ENCODE measurements at regions not wholly inside any gene's neighbourhood (a gene's known extent, or its start where the extent isn't known, plus 50 kb on each side); places are given as distances from the start of the nearest gene placed in this dataset.

DNA sequence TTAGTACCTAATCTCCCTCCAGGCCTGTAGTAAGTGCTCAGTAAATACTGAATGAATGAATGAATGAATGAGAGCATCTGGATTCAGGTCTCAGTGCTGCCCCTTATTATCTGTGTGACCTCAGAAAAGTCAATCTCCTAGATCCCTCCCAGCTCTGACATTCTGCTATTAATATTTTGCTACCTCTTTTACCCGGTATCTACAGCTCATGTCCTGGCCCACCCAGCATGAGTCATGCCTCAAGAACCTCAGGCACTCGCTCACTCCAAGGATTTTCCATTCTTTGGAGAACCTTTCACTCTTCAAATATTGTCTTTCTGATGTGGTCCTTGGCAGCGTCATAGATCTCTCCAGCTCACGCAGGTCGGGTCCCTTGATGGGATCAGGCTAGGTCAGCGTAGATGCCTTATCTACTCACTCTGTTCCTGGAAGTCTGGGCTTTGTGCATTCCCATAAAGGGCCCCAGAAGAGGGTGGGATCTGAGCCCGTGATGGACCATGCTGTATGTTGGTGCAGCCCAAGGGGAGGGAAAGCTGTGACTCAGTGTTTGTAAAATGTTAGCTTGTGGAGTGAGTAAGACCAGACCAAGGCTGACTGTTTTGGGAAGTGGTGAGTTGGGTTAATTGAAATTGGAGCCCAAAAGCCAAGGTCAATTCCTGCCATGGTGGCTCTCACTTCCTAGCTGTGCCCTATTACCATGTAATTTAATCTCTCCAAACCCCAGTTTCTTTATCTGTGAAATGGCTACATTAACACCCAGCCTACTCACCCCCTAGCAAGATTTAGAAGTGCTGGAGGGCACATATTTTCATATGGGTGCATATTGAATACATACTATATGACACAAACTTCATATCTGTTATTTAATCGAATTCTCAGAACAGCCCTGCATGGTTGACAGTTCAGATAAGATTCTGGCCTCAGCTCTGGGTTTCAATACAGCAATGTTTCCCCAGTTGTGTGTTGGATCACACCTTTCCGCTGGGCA is 214.1 kb upstream of the USP24 start:
- TF ChIP-seq CTCF (IDR thresholded peaks at IDR 0.05; ENCODE audit: low read length): no peak
- no peak for TF ChIP-seq EZH2 (IDR thresholded peaks at IDR 0.05; ENCODE audit: borderline replicate concordance, low read length)

GRCh38 chr1:55428231-55428630 is 213.1 kb upstream of the USP24 start:
- Histone ChIP-seq H3K79me2 (ENCODE audit: insufficient read depth, low read length) (no peaks in the 10 kb centered on the region), H3K9ac (ENCODE audit: low read length) (no peak overlapping the region), H3K27me3 (ENCODE audit: insufficient read depth, low read length) (no peaks in the 10 kb centered on the region; the same call in 1 of the 2 replicates), H2AFZ (ENCODE audit: low read length) (no peak overlapping the region), H4K20me1 (ENCODE audit: insufficient read depth, low read length) (no peaks in the 10 kb centered on the region), H3K36me3 (ENCODE audit: insufficient read depth, low read length) (no peaks in the 10 kb centered on the region), H3K9me3 (ENCODE audit: low read length) (no peaks in the 10 kb centered on the region), H3K9me2 (ENCODE audit: low read depth, low read length) (no peaks in the 10 kb centered on the region), H3K4me1 (ENCODE audit: insufficient read depth, low read length, severe bottlenecking) (no peaks in the 10 kb centered on the region), H3K4me2 (ENCODE audit: low read length) (no peak overlapping the region), H3K4me3 (ENCODE audit: low read depth, low read length, poor library complexity, severe bottlenecking) (no peak overlapping the region), H3F3A (ENCODE audit: insufficient read depth, low read length) (no peaks in the 10 kb centered on the region), H3K27ac (ENCODE audit: low read depth, low read length, poor library complexity, severe bottlenecking) (no peak overlapping the region)
- TF ChIP-seq CTCF (IDR thresholded peaks at IDR 0.05; ENCODE audit: low read length) (no peak), EZH2 (IDR thresholded peaks at IDR 0.05; ENCODE audit: borderline replicate concordance, low read length) (no peak)

More for the DNA sequence above, 214.1 kb upstream of the USP24 start:
- Histone ChIP-seq H4K20me1 (ENCODE audit: insufficient read depth, low read length) (no peaks in the 10 kb centered on the region), H3K9me2 (ENCODE audit: low read depth, low read length) (no peaks in the 10 kb centered on the region), H3K79me2 (ENCODE audit: insufficient read depth, low read length) (no peaks in the 10 kb centered on the region), H3K4me1 (ENCODE audit: insufficient read depth, low read length, severe bottlenecking) (no peaks in the 10 kb centered on the region), H3K9me3 (ENCODE audit: low read length) (no peaks in the 10 kb centered on the region), H3K36me3 (ENCODE audit: insufficient read depth, low read length) (no peaks in the 10 kb centered on the region), H3K27ac (ENCODE audit: low read depth, low read length, poor library complexity, severe bottlenecking) (no peak overlapping the region), H3K27me3 (ENCODE audit: insufficient read depth, low read length) (no peaks in the 10 kb centered on the region; the same call in 1 of the 2 replicates), H2AFZ (ENCODE audit: low read length) (no peak overlapping the region), H3F3A (ENCODE audit: insufficient read depth, low read length) (no peaks in the 10 kb centered on the region), H3K4me3 (ENCODE audit: low read depth, low read length, poor library complexity, severe bottlenecking) (no peak overlapping the region), H3K4me2 (ENCODE audit: low read length) (no peak overlapping the region), H3K9ac (ENCODE audit: low read length) (no peak overlapping the region)

DNA sequence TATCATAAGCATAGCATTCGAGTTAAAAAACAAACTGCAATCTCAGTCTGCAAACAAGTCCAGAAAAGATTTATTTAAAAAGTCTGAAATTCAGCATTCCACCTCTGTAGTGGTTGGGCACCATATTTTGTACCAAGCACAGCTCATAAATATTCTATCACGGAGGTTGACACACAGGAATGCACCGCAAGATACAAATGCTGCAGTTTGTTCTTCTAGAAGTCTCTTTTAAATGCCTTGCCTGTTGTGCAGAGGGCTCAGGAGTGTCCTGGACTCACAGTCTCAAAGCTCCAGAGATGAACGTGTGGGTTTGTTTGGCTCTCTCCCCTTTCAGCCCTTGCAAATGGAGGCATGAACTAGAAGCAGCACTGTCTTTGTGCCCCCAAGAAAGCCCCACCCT is 212.4 kb upstream of the USP24 start:
- H3K79me2 ChIP-seq (ENCODE audit: insufficient read depth, low read length): no peaks in the 10 kb centered on the region

More for the DNA sequence above, 212.4 kb upstream of the USP24 start:
- Histone ChIP-seq H3K4me2 (ENCODE audit: low read length) (no peak overlapping the region), H3K27ac (ENCODE audit: low read depth, low read length, poor library complexity, severe bottlenecking) (no peak overlapping the region), H3K27me3 (ENCODE audit: insufficient read depth, low read length) (no peaks in the 10 kb centered on the region; the same call in 1 of the 2 replicates), H3K36me3 (ENCODE audit: insufficient read depth, low read length) (no peaks in the 10 kb centered on the region), H3K4me3 (ENCODE audit: low read depth, low read length, poor library complexity, severe bottlenecking) (no peak overlapping the region), H3K9ac (ENCODE audit: low read length) (no peak overlapping the region), H2AFZ (ENCODE audit: low read length) (no peak overlapping the region), H4K20me1 (ENCODE audit: insufficient read depth, low read length) (no peaks in the 10 kb centered on the region), H3K9me2 (ENCODE audit: low read depth, low read length) (no peaks in the 10 kb centered on the region), H3F3A (ENCODE audit: insufficient read depth, low read length) (no peaks in the 10 kb centered on the region), H3K4me1 (ENCODE audit: insufficient read depth, low read length, severe bottlenecking) (no peaks in the 10 kb centered on the region), H3K9me3 (ENCODE audit: low read length) (no peaks in the 10 kb centered on the region)
- TF ChIP-seq EZH2 (IDR thresholded peaks at IDR 0.05; ENCODE audit: borderline replicate concordance, low read length): no peak
- TF ChIP-seq CTCF (IDR thresholded peaks at IDR 0.05; ENCODE audit: low read length): no peak
